ENCODE measurements at regions not wholly inside any gene's neighbourhood (a gene's known extent, or its start where the extent isn't known, plus 50 kb on each side); places are given as distances from the start of the nearest gene placed in this dataset.

GRCh38 chr9:75616841-75617566 is 273.5 kb upstream of the PCSK5 start:
- DNase-seq (ENCODE audit: low read depth) = no peak

GRCh38 chr9:75623462-75623861 is 267.0 kb upstream of the PCSK5 start:
- DNase-seq (ENCODE audit: low read depth) = no peak

- DNase-seq (ENCODE audit: low read depth) = no peak
These were observed 265.5 kb upstream of the PCSK5 start for GRCh38 chr9:75624998-75625397.

- DNase-seq (ENCODE audit: low read depth) = no peak
These were observed 263.6 kb upstream of the PCSK5 start for GRCh38 chr9:75626860-75627259.

GRCh38 chr9:75628952-75629351 is 261.5 kb upstream of the PCSK5 start:
- DNase-seq (ENCODE audit: low read depth) = no peak

GRCh38 chr9:75633451-75634057 is 256.9 kb upstream of the PCSK5 start:
- DNase-seq (ENCODE audit: low read depth) = no peak

GRCh38 chr9:75636427-75637045 is 253.9 kb upstream of the PCSK5 start:
- no peak for DNase-seq (ENCODE audit: low read depth)

GRCh38 chr9:75639971-75640610 is 250.4 kb upstream of the PCSK5 start:
- DNase-seq (ENCODE audit: low read depth) = no peak

GRCh38 chr9:75642522-75642921 is 248.0 kb upstream of the PCSK5 start:
- DNase-seq (ENCODE audit: low read depth) = no peak

GRCh38 chr9:75644649-75645048 is 245.8 kb upstream of the PCSK5 start:
- no peak for DNase-seq (ENCODE audit: low read depth)

- no peak for DNase-seq (ENCODE audit: low read depth)
These were observed 242.4 kb upstream of the PCSK5 start for GRCh38 chr9:75648034-75648433.

GRCh38 chr9:75649060-75649459 is 241.4 kb upstream of the PCSK5 start:
- DNase-seq (ENCODE audit: low read depth) = no peak

GRCh38 chr9:75651709-75652108 is 238.8 kb upstream of the PCSK5 start:
- DNase-seq (ENCODE audit: low read depth) = no peak

GRCh38 chr9:75653335-75653734 is 237.1 kb upstream of the PCSK5 start:
- DNase-seq (ENCODE audit: low read depth) = no peak

GRCh38 chr9:75653750-75654149 is 236.7 kb upstream of the PCSK5 start:
- no peak for DNase-seq (ENCODE audit: low read depth)

GRCh38 chr9:75657015-75657414 is 233.5 kb upstream of the PCSK5 start:
- DNase-seq (ENCODE audit: low read depth) = no peak

- DNase-seq (ENCODE audit: low read depth) = no peak
These were observed 232.1 kb upstream of the PCSK5 start for GRCh38 chr9:75658301-75658905.

GRCh38 chr9:75664597-75664996 is 225.9 kb upstream of the PCSK5 start:
- no peak for DNase-seq (ENCODE audit: low read depth)

GRCh38 chr9:75666856-75667554 is 223.5 kb upstream of the PCSK5 start:
- DNase-seq (ENCODE audit: low read depth) = no peak

- DNase-seq (ENCODE audit: low read depth) = no peak
These were observed 220.8 kb upstream of the PCSK5 start for GRCh38 chr9:75669721-75670120.

GRCh38 chr9:75671354-75671753 is 219.1 kb upstream of the PCSK5 start:
- DNase-seq (ENCODE audit: low read depth) = no peak

- DNase-seq (ENCODE audit: low read depth) = no peak
These were observed 218.0 kb upstream of the PCSK5 start for GRCh38 chr9:75672478-75672877.
